GM21576 (cell line): ENCODE measurements at regions not wholly inside any gene's neighbourhood (a gene's known extent, or its start where the extent isn't known, plus 50 kb on each side); places are given as distances from the start of the nearest gene placed in this dataset.
A peak's percentile ranks its signal among the peaks of the same experiment; 100 is the strongest.

ENCODE experiments used
- ATAC-seq: cut with Tn5 transposase; IDR thresholded peaks from one replicate; pipeline ENCODE4 v1.9.1; 2021; ENCODE audit warnings: mild to moderate bottlenecking, moderate library complexity; ENCODE audit not compliant: unreplicated experiment

GRCh38 chr13:62092949-62093348, 677.3 kb upstream of the PCDH20 start:
- no peak for ATAC-seq

GRCh38 chr13:62092536-62092935, 676.9 kb upstream of the PCDH20 start:
- ATAC-seq = no peak

- ATAC-seq = no peak
Observed at GRCh38 chr13:62088165-62088564, 672.5 kb upstream of the PCDH20 start.

GRCh38 chr13:62087124-62087523, 671.5 kb upstream of the PCDH20 start:
- ATAC-seq = no peak

GRCh38 chr13:62085337-62086229, 669.9 kb upstream of the PCDH20 start:
- ATAC-seq = no peak

- no peak for ATAC-seq
Observed at GRCh38 chr13:62084728-62085127, 669.1 kb upstream of the PCDH20 start.

GRCh38 chr13:62067821-62068220, 652.2 kb upstream of the PCDH20 start:
- ATAC-seq = no peak

GRCh38 chr13:62065016-62065415, 649.4 kb upstream of the PCDH20 start:
- no peak for ATAC-seq

GRCh38 chr13:62061751-62062150, 646.1 kb upstream of the PCDH20 start:
- no peak for ATAC-seq

GRCh38 chr13:62060570-62060969, 644.9 kb upstream of the PCDH20 start:
- no peak for ATAC-seq

- ATAC-seq = no peak
Observed at GRCh38 chr13:62057286-62057685, 641.6 kb upstream of the PCDH20 start.

GRCh38 chr13:62049992-62050391, 634.3 kb upstream of the PCDH20 start:
- ATAC-seq = no peak

GRCh38 chr13:62046512-62046911, 630.9 kb upstream of the PCDH20 start:
- ATAC-seq = no peak

- ATAC-seq = no peak
Observed at GRCh38 chr13:62043600-62043999, 628.0 kb upstream of the PCDH20 start.

GRCh38 chr13:62040806-62041205, 625.2 kb upstream of the PCDH20 start:
- no peak for ATAC-seq

GRCh38 chr13:62040078-62040477, 624.4 kb upstream of the PCDH20 start:
- ATAC-seq = no peak

GRCh38 chr13:62038214-62038613, 622.6 kb upstream of the PCDH20 start:
- ATAC-seq = peak; percentile 77

- no peak for ATAC-seq
Observed at GRCh38 chr13:62035981-62036380, 620.3 kb upstream of the PCDH20 start.

GRCh38 chr13:62033934-62034333, 618.3 kb upstream of the PCDH20 start:
- ATAC-seq = no peak

- ATAC-seq = no peak
Observed at GRCh38 chr13:62022369-62022768, 606.7 kb upstream of the PCDH20 start.

GRCh38 chr13:62019858-62020257, 604.2 kb upstream of the PCDH20 start:
- ATAC-seq = no peak

- no peak for ATAC-seq
Observed at GRCh38 chr13:62014299-62014698, 598.6 kb upstream of the PCDH20 start.

- no peak for ATAC-seq
Observed at GRCh38 chr13:62003452-62003851, 587.8 kb upstream of the PCDH20 start.
